Neural crest cell (in vitro differentiated cells): ENCODE measurements at regions not wholly inside any gene's neighbourhood (a gene's known extent, or its start where the extent isn't known, plus 50 kb on each side); places are given as distances from the start of the nearest gene placed in this dataset.
"Not testable (repeated sequence)": the region's sequence is repeated elsewhere in the genome, so short reads cannot be mapped to it uniquely, and the experiment has no call there.

ENCODE experiments used
- DNase-seq: peaks from one replicate; pipeline ENCODE4 v3.0.0; 2021; ENCODE audit warnings: low read depth, mixed read lengths, low spot score
- H3K27ac Mint-ChIP-seq: one replicate; pipeline ENCODE4 v1.8.0; 2021; ENCODE audit warnings: mild to moderate bottlenecking, mixed read lengths; ENCODE audit not compliant: unreplicated experiment
- H3K27me3 Mint-ChIP-seq: 2 replicates; pipeline ENCODE4 v1.8.0; 2021; ENCODE audit warnings: low read depth, mild to moderate bottlenecking, mixed read lengths
- H3K36me3 Mint-ChIP-seq: 2 replicates; pipeline ENCODE4 v1.8.0; 2021; ENCODE audit warnings: low read depth, mild to moderate bottlenecking, mixed read lengths
- H3K4me1 Mint-ChIP-seq: 2 replicates; pipeline ENCODE4 v1.8.0; 2021; ENCODE audit warnings: mixed read lengths
- H3K4me3 Mint-ChIP-seq: one replicate; pipeline ENCODE4 v1.8.0; 2021; ENCODE audit warnings: mild to moderate bottlenecking, mixed read lengths
- H3K9me3 Mint-ChIP-seq: 2 replicates; pipeline ENCODE4 v1.8.0; 2021; ENCODE audit warnings: mixed read lengths
- TF ChIP-seq, protein P1 (sequence below): fragments of 200-600 bp; sonication (generic); conservative IDR thresholded peaks from 2 replicates; pipeline ENCODE4 v1.5.0; 2021; ENCODE audit warnings: antibody characterized with exemption, mild to moderate bottlenecking

- H3K27me3 Mint-ChIP-seq = no peaks in the 10 kb centered on the region
- no peaks in the 10 kb centered on the region for H3K4me1 Mint-ChIP-seq
- no peak overlapping the region for H3K4me3 Mint-ChIP-seq
- peaks cover 6% of the 10 kb centered on the region for H3K9me3 Mint-ChIP-seq
- no peak for DNase-seq
- TF ChIP-seq, protein P1, sequence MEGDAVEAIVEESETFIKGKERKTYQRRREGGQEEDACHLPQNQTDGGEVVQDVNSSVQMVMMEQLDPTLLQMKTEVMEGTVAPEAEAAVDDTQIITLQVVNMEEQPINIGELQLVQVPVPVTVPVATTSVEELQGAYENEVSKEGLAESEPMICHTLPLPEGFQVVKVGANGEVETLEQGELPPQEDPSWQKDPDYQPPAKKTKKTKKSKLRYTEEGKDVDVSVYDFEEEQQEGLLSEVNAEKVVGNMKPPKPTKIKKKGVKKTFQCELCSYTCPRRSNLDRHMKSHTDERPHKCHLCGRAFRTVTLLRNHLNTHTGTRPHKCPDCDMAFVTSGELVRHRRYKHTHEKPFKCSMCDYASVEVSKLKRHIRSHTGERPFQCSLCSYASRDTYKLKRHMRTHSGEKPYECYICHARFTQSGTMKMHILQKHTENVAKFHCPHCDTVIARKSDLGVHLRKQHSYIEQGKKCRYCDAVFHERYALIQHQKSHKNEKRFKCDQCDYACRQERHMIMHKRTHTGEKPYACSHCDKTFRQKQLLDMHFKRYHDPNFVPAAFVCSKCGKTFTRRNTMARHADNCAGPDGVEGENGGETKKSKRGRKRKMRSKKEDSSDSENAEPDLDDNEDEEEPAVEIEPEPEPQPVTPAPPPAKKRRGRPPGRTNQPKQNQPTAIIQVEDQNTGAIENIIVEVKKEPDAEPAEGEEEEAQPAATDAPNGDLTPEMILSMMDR = no peak
- H3K27ac Mint-ChIP-seq = no peak overlapping the region
- no peaks in the 10 kb centered on the region for H3K36me3 Mint-ChIP-seq
Observed at GRCh38 chr15:60162968-60163355, 158.9 kb downstream of the FOXB1 start.

GRCh38 chr15:60165111-60165510 lies 161.0 kb downstream of the FOXB1 start:
- TF ChIP-seq, protein P1 = no peak
- H3K4me3 Mint-ChIP-seq = no peak overlapping the region
- H3K4me1 Mint-ChIP-seq = no peaks in the 10 kb centered on the region
- H3K27me3 Mint-ChIP-seq = no peaks in the 10 kb centered on the region
- H3K9me3 Mint-ChIP-seq = peaks cover 6% of the 10 kb centered on the region
- DNase-seq = no peak
- no peaks in the 10 kb centered on the region for H3K36me3 Mint-ChIP-seq
- H3K27ac Mint-ChIP-seq = no peak overlapping the region

GRCh38 chr15:60172143-60172542 lies 168.0 kb downstream of the FOXB1 start:
- H3K9me3 Mint-ChIP-seq = no peaks in the 10 kb centered on the region
- no peak overlapping the region for H3K27ac Mint-ChIP-seq

GRCh38 chr15:60179786-60180391 lies 175.8 kb downstream of the FOXB1 start:
- H3K4me3 Mint-ChIP-seq = no peak overlapping the region
- no peaks in the 10 kb centered on the region for H3K4me1 Mint-ChIP-seq
- no peaks in the 10 kb centered on the region for H3K27me3 Mint-ChIP-seq
- no peak overlapping the region for H3K27ac Mint-ChIP-seq
- no peaks in the 10 kb centered on the region for H3K36me3 Mint-ChIP-seq
- peak; percentile 4 for DNase-seq
- peaks cover 1% of the 10 kb centered on the region for H3K9me3 Mint-ChIP-seq
- TF ChIP-seq, protein P1 = peak; percentile 91

More at GRCh38 chr15:60172143-60172542, 168.0 kb downstream of the FOXB1 start:
- DNase-seq = no peak
- TF ChIP-seq, protein P1 = no peak
- Mint-ChIP-seq H3K36me3 (no peaks in the 10 kb centered on the region), H3K4me3 (no peak overlapping the region), H3K27me3 (no peaks in the 10 kb centered on the region), H3K4me1 (no peaks in the 10 kb centered on the region)

GRCh38 chr15:60181957-60182356 lies 177.8 kb downstream of the FOXB1 start:
- H3K9me3 Mint-ChIP-seq, H3K4me1 Mint-ChIP-seq, H3K4me3 Mint-ChIP-seq, DNase-seq, H3K36me3 Mint-ChIP-seq, H3K27ac Mint-ChIP-seq, H3K27me3 Mint-ChIP-seq: not testable (repeated sequence)

- Mint-ChIP-seq H3K27me3 (no peaks in the 10 kb centered on the region), H3K4me1 (no peaks in the 10 kb centered on the region), H3K9me3 (peaks cover 3% of the 10 kb centered on the region), H3K27ac (no peak overlapping the region), H3K36me3 (no peaks in the 10 kb centered on the region), H3K4me3 (no peak overlapping the region)
- TF ChIP-seq, protein P1 = no peak
- DNase-seq = no peak
Observed at GRCh38 chr15:60183366-60183765, 179.3 kb downstream of the FOXB1 start.
